ENCODE measurements at regions not wholly inside any gene's neighbourhood (a gene's known extent, or its start where the extent isn't known, plus 50 kb on each side); places are given as distances from the start of the nearest gene placed in this dataset.
"Not testable (repeated sequence)": the region's sequence is repeated elsewhere in the genome, so short reads cannot be mapped to it uniquely, and the experiment has no call there.

DNA sequence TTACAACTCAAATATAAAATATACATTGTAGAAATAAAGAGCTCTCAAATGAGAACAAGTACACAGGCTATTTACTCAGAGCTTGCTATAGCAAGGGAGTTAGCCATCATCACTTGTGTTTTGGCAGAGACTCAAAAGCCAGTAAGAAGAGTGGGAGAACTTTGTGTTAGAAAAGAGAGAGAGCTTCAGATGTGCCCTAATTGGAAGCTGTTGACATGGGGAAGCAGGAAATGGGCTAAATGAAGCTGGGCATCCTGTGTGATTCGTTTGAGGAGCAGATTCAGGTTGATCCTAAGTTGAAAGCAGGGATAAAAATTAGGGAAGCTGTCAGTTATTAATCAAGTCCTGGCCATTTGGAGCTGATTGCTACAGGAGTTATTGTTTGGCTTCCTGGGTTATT, 207.4 kb upstream of the MAOA start:
- TF ChIP-seq, protein P1, sequence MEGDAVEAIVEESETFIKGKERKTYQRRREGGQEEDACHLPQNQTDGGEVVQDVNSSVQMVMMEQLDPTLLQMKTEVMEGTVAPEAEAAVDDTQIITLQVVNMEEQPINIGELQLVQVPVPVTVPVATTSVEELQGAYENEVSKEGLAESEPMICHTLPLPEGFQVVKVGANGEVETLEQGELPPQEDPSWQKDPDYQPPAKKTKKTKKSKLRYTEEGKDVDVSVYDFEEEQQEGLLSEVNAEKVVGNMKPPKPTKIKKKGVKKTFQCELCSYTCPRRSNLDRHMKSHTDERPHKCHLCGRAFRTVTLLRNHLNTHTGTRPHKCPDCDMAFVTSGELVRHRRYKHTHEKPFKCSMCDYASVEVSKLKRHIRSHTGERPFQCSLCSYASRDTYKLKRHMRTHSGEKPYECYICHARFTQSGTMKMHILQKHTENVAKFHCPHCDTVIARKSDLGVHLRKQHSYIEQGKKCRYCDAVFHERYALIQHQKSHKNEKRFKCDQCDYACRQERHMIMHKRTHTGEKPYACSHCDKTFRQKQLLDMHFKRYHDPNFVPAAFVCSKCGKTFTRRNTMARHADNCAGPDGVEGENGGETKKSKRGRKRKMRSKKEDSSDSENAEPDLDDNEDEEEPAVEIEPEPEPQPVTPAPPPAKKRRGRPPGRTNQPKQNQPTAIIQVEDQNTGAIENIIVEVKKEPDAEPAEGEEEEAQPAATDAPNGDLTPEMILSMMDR (IDR thresholded peaks at IDR 0.05; ENCODE audit: insufficient read depth, missing control alignments), result no peak
- no peak for FAIRE-seq
- DNase-seq (ENCODE audit: insufficient read length, low spot score), result no peak

DNA sequence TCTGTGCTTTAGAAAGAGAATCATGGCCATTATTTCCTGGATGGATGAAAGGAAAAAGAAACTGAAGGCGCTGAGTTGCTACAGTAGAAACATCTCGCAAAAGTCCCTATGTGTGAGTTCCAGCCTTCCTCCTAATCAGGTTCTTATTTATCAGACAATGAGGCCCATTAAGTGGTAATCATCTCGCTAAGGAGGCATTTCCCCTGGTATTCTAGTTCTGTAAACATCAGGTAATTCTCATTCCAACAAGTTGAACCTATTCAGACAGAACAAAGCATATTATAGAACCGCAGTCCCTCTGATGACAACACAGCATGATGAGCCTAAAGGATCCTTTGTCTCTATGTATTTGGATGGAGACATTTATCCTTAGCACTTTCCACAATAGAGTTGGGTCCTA, 205.7 kb upstream of the MAOA start:
- no peak for FAIRE-seq
- TF ChIP-seq, protein P1 (IDR thresholded peaks at IDR 0.05; ENCODE audit: insufficient read depth, missing control alignments), result no peak
- DNase-seq (ENCODE audit: insufficient read length, low spot score), result no peak

DNA sequence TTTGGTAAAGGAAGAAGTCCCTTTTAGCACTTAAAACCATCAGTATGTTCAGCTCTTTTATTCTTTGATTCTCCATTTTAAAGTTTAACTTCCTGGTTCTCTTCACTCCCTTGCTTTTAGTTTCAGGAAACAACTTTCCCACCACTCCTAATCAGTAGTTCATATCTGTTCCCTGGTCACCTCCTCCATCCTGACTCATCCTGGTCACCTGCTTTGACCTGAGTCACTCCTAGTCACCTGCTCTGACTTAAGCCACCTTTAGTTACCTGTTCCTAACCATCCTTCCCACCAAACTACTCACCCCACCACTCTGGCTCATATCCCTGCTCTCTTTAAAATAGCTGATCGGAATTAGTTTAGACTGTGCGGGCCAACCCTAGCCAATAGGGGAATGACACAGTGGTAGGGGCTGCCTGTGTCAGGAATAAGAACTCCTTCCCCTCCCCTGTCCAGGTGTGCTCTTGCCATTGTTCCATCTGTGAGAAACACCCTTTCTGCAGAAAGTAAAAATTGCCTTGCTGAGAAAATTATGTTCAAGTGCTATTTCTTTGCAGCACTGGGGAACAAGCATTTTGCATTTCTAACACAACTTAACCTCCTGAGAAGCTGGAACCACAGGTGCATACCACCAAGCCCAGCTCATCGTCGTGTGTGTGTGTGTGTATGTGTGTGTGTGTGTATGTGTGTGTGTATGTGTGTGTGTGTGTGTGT, 204.0 kb upstream of the MAOA start:
- DNase-seq (ENCODE audit: insufficient read length, low spot score); FAIRE-seq: not testable (repeated sequence)

DNA sequence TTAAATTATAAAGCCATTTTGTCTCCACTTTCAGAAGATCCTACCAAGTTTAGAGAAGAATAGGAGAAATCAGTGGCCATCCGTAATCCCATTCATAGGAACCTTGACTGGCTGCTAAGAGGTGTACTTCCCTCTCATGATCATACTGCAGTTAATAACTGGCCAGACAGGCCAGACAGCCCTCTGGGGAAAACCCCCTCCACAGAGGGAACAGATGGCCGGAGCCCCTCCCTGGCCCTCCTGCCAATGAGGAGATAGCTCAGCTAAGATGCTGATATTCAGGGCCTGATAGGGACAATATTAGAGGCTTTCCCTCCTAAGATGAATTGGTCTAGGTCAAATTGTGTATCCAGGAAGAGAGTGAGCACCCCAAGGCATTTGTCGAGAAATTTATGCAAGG, 200.0 kb upstream of the MAOA start:
- FAIRE-seq, result no peak
- DNase-seq (ENCODE audit: insufficient read length, low spot score), result no peak
- TF ChIP-seq, protein P1 (IDR thresholded peaks at IDR 0.05; ENCODE audit: insufficient read depth, missing control alignments), result no peak

DNA sequence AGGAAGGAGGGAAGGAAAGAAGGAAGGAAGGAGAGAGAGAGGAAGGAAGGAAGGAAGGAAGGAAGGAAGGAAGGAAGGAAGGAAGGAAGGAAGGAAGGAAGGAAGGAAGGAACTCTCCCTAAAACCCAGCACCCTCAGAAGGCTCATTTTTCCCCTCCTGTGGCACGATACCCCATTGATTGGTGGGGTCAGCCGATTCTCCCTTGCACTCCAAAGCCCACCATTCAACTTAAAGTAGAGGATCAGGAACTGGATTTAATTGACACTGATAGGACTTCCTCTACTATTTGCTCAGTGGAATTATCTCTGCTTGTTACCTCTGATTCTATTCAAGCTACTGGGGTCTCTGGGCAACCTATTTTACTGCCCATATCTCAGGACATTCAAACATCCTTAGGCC, 199.2 kb upstream of the MAOA start:
- FAIRE-seq (no peak), DNase-seq (ENCODE audit: insufficient read length, low spot score) (no peak)
- TF ChIP-seq, protein P1 (IDR thresholded peaks at IDR 0.05; ENCODE audit: insufficient read depth, missing control alignments), result no peak

DNA sequence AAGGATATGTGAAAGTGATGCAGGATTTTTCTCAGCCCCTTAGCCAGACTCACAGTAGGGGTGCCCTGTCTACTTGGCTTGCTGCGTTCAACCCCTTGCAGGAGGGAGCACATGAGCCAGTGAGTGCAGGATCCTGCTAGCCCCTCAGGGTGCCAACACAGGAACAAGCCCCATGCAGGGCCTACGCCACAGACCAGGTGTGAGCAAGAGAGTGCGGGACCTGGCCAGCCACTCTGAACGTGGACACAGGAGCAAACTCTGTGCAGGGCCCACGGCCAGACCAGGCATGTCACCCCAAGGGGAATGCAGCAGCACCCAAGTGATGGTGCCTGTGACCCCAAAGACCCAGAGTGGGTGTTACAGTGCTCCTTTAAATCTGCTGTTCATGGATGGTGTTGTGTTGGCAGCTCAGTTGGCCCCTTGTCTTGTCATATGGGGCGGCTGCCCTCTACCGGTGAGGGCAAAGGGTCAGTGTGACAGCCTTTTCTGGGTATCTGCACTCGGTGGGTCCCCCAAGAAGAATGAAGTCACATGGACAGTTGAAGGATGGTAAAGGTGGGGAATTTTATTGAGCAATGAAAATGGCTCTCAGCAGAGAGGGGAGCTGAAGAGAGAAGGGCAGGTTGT, 188.4 kb upstream of the MAOA start:
- TF ChIP-seq, protein P1 (IDR thresholded peaks at IDR 0.05; ENCODE audit: insufficient read depth, missing control alignments), result no peak
- DNase-seq (ENCODE audit: insufficient read length, low spot score) (no peak), FAIRE-seq (no peak)

DNA sequence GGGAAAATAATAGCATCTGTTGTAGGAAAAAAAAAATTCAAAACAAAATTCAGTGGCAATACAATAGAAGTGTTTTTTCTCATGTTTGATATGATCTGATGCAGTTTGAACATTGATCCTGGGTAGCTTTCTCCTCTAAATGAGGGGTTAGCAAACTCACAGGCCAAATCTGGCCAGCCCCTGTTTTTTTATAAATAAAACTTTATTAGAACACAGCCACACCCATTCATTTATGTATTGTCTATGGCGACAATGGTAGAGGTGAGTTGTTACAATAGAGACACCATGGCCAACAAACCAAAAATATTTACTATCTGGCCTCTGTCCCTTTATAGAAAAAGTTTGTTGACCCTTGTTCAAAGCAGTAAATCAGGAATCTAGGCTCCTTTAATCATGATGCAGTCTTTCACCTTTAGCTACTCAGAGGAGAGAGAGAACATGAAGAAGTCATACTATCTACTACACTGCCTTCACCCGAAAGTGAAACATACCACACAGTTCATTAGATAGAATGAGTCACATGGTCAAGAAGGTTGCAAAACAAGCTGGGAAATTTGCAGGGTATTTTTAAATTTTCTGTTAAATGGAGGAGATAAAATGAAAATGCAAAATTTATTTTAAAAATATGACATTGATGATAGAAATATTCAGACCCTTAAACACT, 186.6 kb upstream of the MAOA start:
- TF ChIP-seq, protein P1 (IDR thresholded peaks at IDR 0.05; ENCODE audit: insufficient read depth, missing control alignments), result no peak
- FAIRE-seq (no peak), DNase-seq (ENCODE audit: insufficient read length, low spot score) (no peak)

All from D721Med (cell line).